ENCODE measurements at regions not wholly inside any gene's neighbourhood (a gene's known extent, or its start where the extent isn't known, plus 50 kb on each side); places are given as distances from the start of the nearest gene placed in this dataset.

GRCh38 chr21:28325618-28326017 is 667.1 kb downstream of the LTN1 start:
- Histone ChIP-seq H3K27ac (ENCODE audit: low read depth, low read length) (no peak overlapping the region), H3K9me2 (replicated peaks; ENCODE audit: insufficient read depth, low read length) (no peaks in the 10 kb centered on the region), H3F3A (ENCODE audit: insufficient read depth) (no peaks in the 10 kb centered on the region), H3K4me2 (ENCODE audit: low read depth, low read length, poor library complexity, severe bottlenecking) (no peak overlapping the region), H3K4me3 (ENCODE audit: insufficient read depth, low read length, poor library complexity, severe bottlenecking) (no peak overlapping the region), H3K9ac (ENCODE audit: low read length) (no peak overlapping the region), H3K9me3 (ENCODE audit: insufficient read depth, low read length) (peaks cover 4% of the 10 kb centered on the region; the same call in 1 of the 2 replicates), H3K36me3 (ENCODE audit: low read length) (no peaks in the 10 kb centered on the region), H3K27me3 (ENCODE audit: low read length) (no peaks in the 10 kb centered on the region), H4K20me1 (ENCODE audit: low read depth, low read length) (no peaks in the 10 kb centered on the region), H3K79me2 (ENCODE audit: insufficient read depth, low read length) (no peaks in the 10 kb centered on the region), H2AFZ (ENCODE audit: low read depth, low read length, severe bottlenecking) (no peak overlapping the region)
- TF ChIP-seq CTCF (IDR thresholded peaks at IDR 0.05; ENCODE audit: insufficient read depth, low read length, poor library complexity, severe bottlenecking) (no peak), EZH2phosphoT487 (conservative IDR thresholded peaks at IDR 0.05; ENCODE audit: low read length) (no peak)

- Histone ChIP-seq H3F3A (ENCODE audit: insufficient read depth) (no peaks in the 10 kb centered on the region), H3K4me3 (ENCODE audit: insufficient read depth, low read length, poor library complexity, severe bottlenecking) (no peak overlapping the region), H3K79me2 (ENCODE audit: insufficient read depth, low read length) (no peaks in the 10 kb centered on the region), H4K20me1 (ENCODE audit: low read depth, low read length) (no peaks in the 10 kb centered on the region), H3K4me2 (ENCODE audit: low read depth, low read length, poor library complexity, severe bottlenecking) (no peak overlapping the region), H3K36me3 (ENCODE audit: low read length) (no peaks in the 10 kb centered on the region), H3K9ac (ENCODE audit: low read length) (no peak overlapping the region), H3K27me3 (ENCODE audit: low read length) (no peaks in the 10 kb centered on the region), H3K27ac (ENCODE audit: low read depth, low read length) (no peak overlapping the region), H3K9me3 (ENCODE audit: insufficient read depth, low read length) (peaks cover 4% of the 10 kb centered on the region; the same call in 1 of the 2 replicates), H3K9me2 (replicated peaks; ENCODE audit: insufficient read depth, low read length) (no peaks in the 10 kb centered on the region), H2AFZ (ENCODE audit: low read depth, low read length, severe bottlenecking) (no peak overlapping the region)
- TF ChIP-seq EZH2phosphoT487 (conservative IDR thresholded peaks at IDR 0.05; ENCODE audit: low read length) (no peak), CTCF (IDR thresholded peaks at IDR 0.05; ENCODE audit: insufficient read depth, low read length, poor library complexity, severe bottlenecking) (no peak)
These were observed 668.0 kb downstream of the LTN1 start for GRCh38 chr21:28324690-28325089.

GRCh38 chr21:28317177-28317950 is 675.3 kb downstream of the LTN1 start:
- no peak overlapping the region for H3K4me3 ChIP-seq (ENCODE audit: insufficient read depth, low read length, poor library complexity, severe bottlenecking)
- H3K27ac ChIP-seq (ENCODE audit: low read depth, low read length), result no peak overlapping the region
- H3K9me3 ChIP-seq (ENCODE audit: insufficient read depth, low read length), result 0 out of 2 replicates have a peak, but pooled peaks cover 3% of the 10 kb centered on the region
- H3K9me2 ChIP-seq (replicated peaks; ENCODE audit: insufficient read depth, low read length), result no peaks in the 10 kb centered on the region
- H3F3A ChIP-seq (ENCODE audit: insufficient read depth), result no peaks in the 10 kb centered on the region
- no peaks in the 10 kb centered on the region for H3K27me3 ChIP-seq (ENCODE audit: low read length)
- H3K9ac ChIP-seq (ENCODE audit: low read length), result no peak overlapping the region
- no peaks in the 10 kb centered on the region for H3K79me2 ChIP-seq (ENCODE audit: insufficient read depth, low read length)
- no peaks in the 10 kb centered on the region for H3K36me3 ChIP-seq (ENCODE audit: low read length)
- no peak overlapping the region for H3K4me2 ChIP-seq (ENCODE audit: low read depth, low read length, poor library complexity, severe bottlenecking)
- no peak overlapping the region for H2AFZ ChIP-seq (ENCODE audit: low read depth, low read length, severe bottlenecking)
- TF ChIP-seq CTCF (IDR thresholded peaks at IDR 0.05; ENCODE audit: insufficient read depth, low read length, poor library complexity, severe bottlenecking) (no peak), EZH2phosphoT487 (conservative IDR thresholded peaks at IDR 0.05; ENCODE audit: low read length) (no peak)
- H4K20me1 ChIP-seq (ENCODE audit: low read depth, low read length), result no peaks in the 10 kb centered on the region
